HG03196 (cell line): ENCODE measurements at regions not wholly inside any gene's neighbourhood (a gene's known extent, or its start where the extent isn't known, plus 50 kb on each side); places are given as distances from the start of the nearest gene placed in this dataset.

ENCODE experiments used
- ATAC-seq: cut with Tn5 transposase; IDR thresholded peaks from one replicate; pipeline ENCODE4 v1.9.1; 2021; ENCODE audit not compliant: unreplicated experiment

DNA sequence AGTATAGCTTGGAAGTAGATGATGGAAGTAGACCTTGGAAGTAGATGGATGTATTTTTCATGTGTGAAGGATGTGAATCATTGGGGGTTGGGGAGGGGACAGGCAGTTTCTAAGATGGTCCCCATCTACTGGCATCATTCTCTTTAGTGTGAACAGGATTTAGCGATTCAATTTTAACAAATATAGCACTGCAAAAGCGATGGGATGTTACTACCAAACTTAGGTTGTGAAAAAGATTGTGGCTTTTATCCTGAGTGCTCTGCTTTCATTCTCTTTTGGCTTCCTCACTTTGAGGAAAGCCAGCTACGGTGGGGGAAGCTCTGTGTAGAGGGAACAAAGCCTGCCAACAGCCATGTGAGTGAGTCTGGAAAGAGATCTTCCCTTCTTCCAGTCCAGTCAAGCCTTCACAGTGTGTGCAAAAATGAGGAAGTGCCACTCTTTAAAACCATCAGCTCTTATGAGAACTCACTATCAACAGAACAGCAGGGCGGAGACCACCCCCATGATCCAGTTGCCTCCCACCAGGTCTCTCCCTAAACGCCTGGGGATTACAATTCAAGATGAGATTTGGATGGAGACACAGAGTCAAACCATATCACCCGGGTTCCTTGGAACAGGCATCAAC lies 441.4 kb downstream of the SH3GL2 start:
- ATAC-seq: no peak

- ATAC-seq: no peak
Observed at GRCh38 chr9:18022642-18023041, 443.8 kb downstream of the SH3GL2 start.

- no peak for ATAC-seq
Observed at GRCh38 chr9:18023332-18023731, 444.5 kb downstream of the SH3GL2 start.

- no peak for ATAC-seq
Observed at GRCh38 chr9:18032636-18033035, 441.3 kb upstream of the ADAMTSL1 start.

GRCh38 chr9:18036422-18037187 lies 437.3 kb upstream of the ADAMTSL1 start:
- ATAC-seq: no peak

DNA sequence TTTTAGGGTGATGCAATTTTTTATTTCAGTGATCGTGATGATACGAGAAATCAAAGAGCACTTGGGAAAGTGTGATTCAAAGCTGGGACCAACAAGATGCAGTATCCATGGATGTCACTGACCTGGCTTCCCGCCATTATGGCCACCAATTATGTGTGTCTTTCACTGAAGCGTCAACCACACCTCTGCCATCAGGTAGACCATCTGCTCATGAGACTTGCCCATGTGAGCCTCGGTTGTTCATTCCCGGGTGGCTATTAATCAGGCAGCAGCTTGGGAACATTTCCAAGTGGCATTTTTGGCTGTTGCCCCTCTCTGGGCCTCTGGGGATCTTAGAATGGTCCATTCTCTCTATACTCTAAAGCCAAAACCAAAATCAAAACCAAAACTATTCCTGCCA lies 436.0 kb upstream of the ADAMTSL1 start:
- no peak for ATAC-seq

GRCh38 chr9:18040327-18040726 lies 433.6 kb upstream of the ADAMTSL1 start:
- no peak for ATAC-seq

- no peak for ATAC-seq
Observed at GRCh38 chr9:18043978-18044377, 430.0 kb upstream of the ADAMTSL1 start.

- ATAC-seq: no peak
Observed at GRCh38 chr9:18045326-18045725, 428.6 kb upstream of the ADAMTSL1 start.

GRCh38 chr9:18046068-18046467 lies 427.9 kb upstream of the ADAMTSL1 start:
- ATAC-seq: no peak

DNA sequence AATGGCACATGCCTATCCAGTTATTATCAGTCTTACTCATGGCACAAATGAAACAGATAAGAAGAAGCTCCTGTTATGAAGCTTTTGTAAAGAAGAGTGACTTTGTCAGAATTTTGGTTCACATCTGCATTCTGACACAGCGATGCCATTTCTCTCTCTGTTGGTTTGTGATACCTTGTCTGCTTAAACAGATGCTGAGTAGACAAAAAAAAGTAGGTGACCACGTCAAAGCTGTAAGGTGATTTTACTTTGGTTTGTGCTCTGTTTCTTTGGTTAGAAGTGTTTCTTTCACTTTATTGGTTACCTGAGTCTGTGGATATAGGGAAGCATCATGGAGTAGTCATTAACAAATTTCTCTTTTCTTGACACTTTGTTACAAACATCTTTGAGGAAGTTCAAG lies 422.3 kb upstream of the ADAMTSL1 start:
- no peak for ATAC-seq

DNA sequence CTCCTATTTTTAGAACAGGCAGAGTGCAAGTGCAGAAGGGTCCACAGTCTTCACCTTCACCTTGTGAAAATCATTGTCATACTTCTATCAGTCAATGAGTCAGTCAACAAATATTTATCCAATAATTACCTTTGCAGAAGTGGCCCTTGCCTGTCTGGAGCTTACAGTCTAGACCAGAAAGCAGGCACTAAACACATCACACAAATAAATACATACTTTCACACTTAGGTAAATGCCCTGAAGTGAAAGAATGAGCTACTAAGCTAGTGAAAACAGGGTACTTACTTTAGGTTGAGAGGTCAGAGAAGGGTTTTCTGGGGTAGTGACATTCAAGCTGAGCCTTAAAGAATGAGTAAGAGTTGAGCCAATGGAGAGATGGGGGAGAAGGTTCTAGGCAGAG lies 421.9 kb upstream of the ADAMTSL1 start:
- no peak for ATAC-seq

- no peak for ATAC-seq
Observed at GRCh38 chr9:18056269-18056992, 417.5 kb upstream of the ADAMTSL1 start.

GRCh38 chr9:18056993-18057369 lies 417.0 kb upstream of the ADAMTSL1 start:
- ATAC-seq: peak; percentile 88

DNA sequence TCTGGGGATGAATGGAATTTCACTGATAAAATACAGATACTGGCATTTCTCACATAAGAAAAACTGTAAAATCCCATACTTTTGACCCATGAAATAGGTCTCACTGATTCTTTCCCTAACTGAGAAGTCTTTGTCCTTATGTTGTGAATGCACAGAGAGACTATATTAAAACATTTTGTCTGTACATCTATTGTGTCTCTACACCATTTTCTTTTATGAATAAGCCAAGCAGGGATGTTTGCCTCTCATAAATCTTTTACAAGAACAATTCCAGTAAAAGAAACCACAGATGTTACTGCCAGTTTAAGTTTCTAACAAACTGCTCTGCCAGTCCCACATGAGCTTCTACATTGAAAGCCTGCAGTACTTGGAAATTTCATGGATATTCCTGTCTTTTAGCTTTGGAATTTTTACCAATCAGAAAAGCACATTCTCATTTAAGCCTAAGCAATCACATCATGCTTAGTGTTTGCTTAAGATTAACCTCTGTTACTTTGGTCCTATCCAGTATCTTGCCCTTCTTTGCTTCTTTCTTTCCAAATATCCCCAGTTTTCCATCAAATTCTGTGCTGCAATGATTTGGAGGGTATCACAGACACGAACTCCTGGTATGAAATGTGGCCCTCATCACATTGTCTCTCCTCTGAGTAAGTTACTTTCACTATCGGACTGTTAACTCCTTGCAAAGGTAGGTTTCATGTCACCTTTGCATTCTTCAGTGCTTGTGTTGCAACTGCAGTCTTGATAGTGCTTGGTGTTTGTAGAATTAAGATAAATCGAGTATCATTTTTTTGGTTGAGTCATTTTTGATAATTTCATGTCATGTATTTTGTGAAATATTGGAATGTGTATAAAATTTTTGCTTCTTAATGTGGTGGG lies 415.1 kb upstream of the ADAMTSL1 start:
- no peak for ATAC-seq

DNA sequence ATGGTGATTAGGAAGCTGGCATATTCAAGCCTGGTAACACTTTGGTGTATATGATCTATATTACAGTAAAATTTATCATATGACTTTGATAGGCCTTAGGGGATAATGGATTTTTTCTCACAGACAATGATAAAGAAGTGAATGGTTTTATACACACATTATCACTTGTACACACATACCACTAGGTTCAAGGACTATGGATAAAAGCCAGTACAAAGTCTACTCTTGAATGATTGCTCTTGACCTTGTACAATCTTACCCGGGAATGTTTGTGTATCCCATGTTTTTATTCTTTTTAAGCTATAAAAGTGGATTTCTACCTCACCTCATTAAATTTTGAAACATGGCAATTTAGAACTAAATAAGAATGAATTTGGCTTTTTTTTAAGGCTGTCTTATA lies 414.5 kb upstream of the ADAMTSL1 start:
- ATAC-seq: no peak

- no peak for ATAC-seq
Observed at GRCh38 chr9:18060269-18060934, 413.6 kb upstream of the ADAMTSL1 start.

GRCh38 chr9:18061332-18061731 lies 412.6 kb upstream of the ADAMTSL1 start:
- ATAC-seq: no peak

GRCh38 chr9:18061856-18062255 lies 412.1 kb upstream of the ADAMTSL1 start:
- ATAC-seq: no peak

DNA sequence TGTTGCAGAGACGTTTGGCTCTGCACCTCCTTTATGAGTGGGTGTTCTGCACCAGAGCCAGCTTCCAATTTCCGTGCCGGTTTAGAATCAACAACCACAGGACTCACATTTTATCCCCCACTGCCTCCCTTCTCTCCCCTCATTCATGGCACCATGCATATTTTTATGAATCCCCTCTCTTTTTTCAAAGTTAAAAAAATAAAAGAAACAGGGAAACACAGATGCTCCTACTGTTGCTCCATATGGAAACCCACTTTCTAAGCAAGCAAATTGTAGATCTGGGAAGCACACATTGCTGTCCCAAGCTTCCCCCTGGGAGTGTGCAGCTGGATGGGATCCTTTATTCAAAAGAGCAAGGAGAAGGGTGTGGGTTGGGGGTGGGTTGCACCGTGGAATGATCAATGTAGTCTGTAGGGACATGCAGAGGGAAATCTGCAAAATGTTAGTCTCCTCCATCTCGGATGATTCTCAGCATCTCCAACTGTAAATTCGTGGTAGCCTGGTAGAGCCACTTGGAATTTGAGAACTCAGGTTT lies 410.0 kb upstream of the ADAMTSL1 start:
- ATAC-seq: no peak
